HG03064 (cell line): ENCODE measurements at regions not wholly inside any gene's neighbourhood (a gene's known extent, or its start where the extent isn't known, plus 50 kb on each side); places are given as distances from the start of the nearest gene placed in this dataset.

Experiments used
- ATAC-seq: cut with Tn5 transposase; IDR thresholded peaks from one replicate; pipeline ENCODE4 v1.9.1; 2021; ENCODE audit warnings: low read depth; ENCODE audit not compliant: unreplicated experiment

DNA sequence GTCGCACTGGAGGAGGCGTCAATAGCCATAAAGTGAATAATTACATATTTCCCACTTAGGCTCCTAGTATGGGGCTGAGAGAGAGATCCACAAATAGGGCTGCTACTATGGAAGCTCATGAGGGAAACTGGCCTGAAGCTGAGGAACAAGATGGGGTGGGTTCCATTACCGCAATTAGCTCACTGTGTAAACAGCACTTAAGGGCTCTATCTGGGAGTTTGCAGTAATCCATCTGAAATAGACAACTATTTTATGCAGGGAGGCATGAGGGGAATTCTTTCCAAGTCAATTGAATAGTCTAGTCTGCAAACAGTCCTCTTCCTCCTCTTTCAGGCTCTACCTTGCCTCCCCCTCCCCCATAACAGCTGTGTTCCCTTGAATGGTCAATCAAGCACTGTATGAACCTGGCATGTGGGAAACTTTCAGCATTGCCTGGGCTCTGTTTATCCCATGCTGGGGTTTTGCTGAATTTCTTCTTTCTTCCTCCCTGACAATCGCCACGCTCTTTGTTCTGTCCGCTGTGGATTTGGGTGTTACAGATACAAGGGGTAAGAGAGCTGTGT is 56.1 kb upstream of the MAF start:
- no peak for ATAC-seq

DNA sequence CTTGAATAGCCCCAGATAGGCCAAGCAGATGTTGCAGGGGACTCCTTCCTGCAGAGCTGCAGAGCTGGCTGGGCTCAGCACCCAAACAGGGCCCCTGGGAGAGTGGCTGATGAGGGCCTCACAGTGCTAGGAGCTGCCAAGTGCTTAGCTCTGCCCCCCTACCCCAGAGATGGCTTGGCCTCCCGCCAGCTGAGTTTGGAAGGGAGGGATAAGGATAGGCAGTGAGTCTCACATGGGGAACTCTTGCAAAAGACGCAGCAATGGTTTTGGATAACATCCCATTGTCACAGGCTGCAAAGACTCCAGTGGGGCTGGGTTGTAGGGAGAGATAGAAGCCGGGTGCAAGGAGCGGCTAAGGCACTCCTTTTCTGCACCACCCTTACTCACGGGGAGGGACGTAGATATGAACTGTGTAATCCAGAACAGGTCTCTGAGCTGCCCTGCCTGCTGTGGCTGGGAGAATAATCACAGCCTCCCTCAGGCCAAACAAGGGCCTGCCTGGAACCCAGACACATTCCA is 52.9 kb upstream of the MAF start:
- ATAC-seq: no peak

DNA sequence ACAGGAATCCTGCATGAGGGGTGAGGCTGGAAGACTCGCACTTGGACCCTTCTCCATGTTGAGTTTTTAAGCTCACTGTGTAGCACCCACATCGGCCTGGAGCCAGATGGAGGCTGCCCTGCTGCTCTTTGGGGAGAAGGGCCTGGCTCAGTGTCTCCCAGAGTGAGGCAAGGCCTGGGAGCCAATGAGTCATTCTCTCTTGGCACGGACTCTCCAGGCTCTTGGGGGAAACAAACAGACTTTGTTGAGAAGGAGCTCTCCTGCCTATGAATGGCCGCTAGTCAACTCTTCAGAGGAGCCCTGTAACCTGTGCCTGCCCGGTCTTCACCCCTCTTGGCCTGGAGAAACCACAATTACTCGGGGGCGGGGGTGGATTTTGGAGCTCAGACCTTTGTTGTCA is 50.8 kb upstream of the MAF start:
- ATAC-seq: no peak
